Endothelial cell of umbilical vein (primary cell): ENCODE measurements at regions not wholly inside any gene's neighbourhood (a gene's known extent, or its start where the extent isn't known, plus 50 kb on each side); places are given as distances from the start of the nearest gene placed in this dataset.

Source experiments
- BruUV-seq: library from RNA; stranded (reverse); fragments of 400-500 nt; replicated peaks from 2 replicates; lab custom pipeline; 2021; lab: Mats Ljungman, UMichigan
- CTCF ChIA-PET: fragments of 300-600, 350-600 bp; sonication (Branson Sonifier 250); formaldehyde crosslinking; loops from one replicate; lab custom pipeline; 2021; ENCODE audit warnings: antibody characterized with exemption, inconsistent platforms; lab: Charles Lee
- POLR2A ChIA-PET: fragments of 300-600, 350-600 bp; sonication (Branson Sonifier 250); formaldehyde crosslinking; loops from one replicate; lab custom pipeline; 2021; ENCODE audit warnings: antibody characterized with exemption, inconsistent platforms; lab: Charles Lee
- DNase-seq: peaks from one replicate; pipeline ENCODE4 v3.0.0-alpha.2; 2011; ENCODE audit warnings: low read depth, low spot score
- FAIRE-seq: peaks from 2 replicates; lab custom pipeline; 2011; peaks lifted over from hg19 to GRCh38; lab: Jason Lieb, UNC
- H2AFZ ChIP-seq: 2 replicates; pipeline ENCODE4 v1.6.0; 2012; ENCODE audit warnings: low read depth, low read length, control low read depth, inconsistent platforms
- H3K27ac ChIP-seq: 2 replicates; pipeline ENCODE4 v1.5.1; 2011; ENCODE audit warnings: low read depth, mild to moderate bottlenecking, control low read depth, low read length, moderate library complexity; ENCODE audit not compliant: insufficient read depth
- H3K27me3 ChIP-seq, 2 experiments: 2 replicates each; pipeline versions ENCODE4 v1.6.0 to v1.6.1; 2011; ENCODE audit warnings: low read length in 2 of 2, mixed read lengths in 1 of 2; ENCODE audit not compliant: control insufficient read depth in 2 of 2, insufficient read depth in 2 of 2
- H3K36me3 ChIP-seq, 2 experiments: 2 replicates in 1 of 2; 3 replicates in 1 of 2; pipeline ENCODE4 v1.5.1; 2011; ENCODE audit warnings: low read length in 2 of 2, mild to moderate bottlenecking in 1 of 2, moderate library complexity in 1 of 2; ENCODE audit not compliant: control insufficient read depth in 2 of 2, insufficient read depth in 2 of 2; ENCODE audit errors: extremely low read depth in 1 of 2
- H3K4me1 ChIP-seq: 3 replicates; pipeline ENCODE4 v1.5.1; 2011; ENCODE audit warnings: mild to moderate bottlenecking, low read length; ENCODE audit not compliant: control insufficient read depth, insufficient read depth; ENCODE audit errors: extremely low read depth
- H3K4me2 ChIP-seq: 2 replicates; pipeline ENCODE4 v1.6.1; 2011; ENCODE audit warnings: low read length, control low read depth, mixed read lengths; ENCODE audit not compliant: insufficient read depth
- H3K4me3 ChIP-seq, 3 experiments: fragments of 200-600 bp in 1 of 3; sonication (generic), shearing (Covaris generic) in 1 of 3; replicated peaks in 1 of 3; 2 replicates each; pipeline ENCODE4 v1.5.1; 2011 to 2016; ENCODE audit warnings: control low read depth in 3 of 3, low read length in 3 of 3, mild to moderate bottlenecking in 2 of 3, inconsistent platforms in 1 of 3, low read depth in 1 of 3, moderate library complexity in 1 of 3; ENCODE audit not compliant: insufficient read depth in 1 of 3
- H3K79me2 ChIP-seq: 2 replicates; pipeline ENCODE4 v1.6.0; 2012; ENCODE audit warnings: low read length, inconsistent platforms; ENCODE audit not compliant: control insufficient read depth, insufficient read depth
- H3K9ac ChIP-seq: replicated peaks from 2 replicates; pipeline ENCODE3; 2011; ENCODE audit warnings: low read length, control low read depth; ENCODE audit not compliant: insufficient read depth; ENCODE audit errors: extremely low read depth
- H3K9me1 ChIP-seq: replicated peaks from 3 replicates; pipeline ENCODE4 v1.6.0; 2011; ENCODE audit warnings: mild to moderate bottlenecking, low read length; ENCODE audit not compliant: control insufficient read depth, insufficient read depth; ENCODE audit errors: extremely low read depth
- H3K9me3 ChIP-seq: replicated peaks from 2 replicates; pipeline ENCODE4 v1.5.1; 2012; ENCODE audit warnings: low read length, inconsistent platforms; ENCODE audit not compliant: control insufficient read depth, insufficient read depth
- H4K20me1 ChIP-seq: replicated peaks from 2 replicates; pipeline ENCODE3; 2011; ENCODE audit warnings: mild to moderate bottlenecking, low read length; ENCODE audit not compliant: control insufficient read depth, insufficient read depth; ENCODE audit errors: extremely low read depth
- CTCF ChIP-seq, 2 donors: IDR thresholded peaks; 1 replicate in 1 of 2; 2 replicates in 1 of 2; pipeline ENCODE4 v1.5.1; 2011; ENCODE audit warnings: low read length in 2 of 2, mild to moderate bottlenecking in 2 of 2, moderate library complexity in 2 of 2, control low read depth in 1 of 2, inconsistent platforms in 1 of 2, low read depth in 1 of 2; ENCODE audit not compliant: insufficient read depth in 1 of 2; ENCODE audit errors: extremely low read depth in 1 of 2
- EZH2 ChIP-seq: IDR thresholded peaks from 2 replicates; pipeline ENCODE4 v1.6.1; 2012; ENCODE audit warnings: borderline replicate concordance, low read depth, mild to moderate bottlenecking, moderate library complexity, low read length, inconsistent platforms; ENCODE audit not compliant: severe bottlenecking
- FOS ChIP-seq: IDR thresholded peaks from 2 replicates; pipeline ENCODE4 v1.6.1; 2011; ENCODE audit warnings: mild to moderate bottlenecking, low read length, moderate library complexity, borderline replicate concordance; ENCODE audit not compliant: insufficient read depth
- GATA2 ChIP-seq: IDR thresholded peaks from 2 replicates; pipeline ENCODE4 v1.7.0; 2011; ENCODE audit warnings: low read depth, mild to moderate bottlenecking, moderate library complexity, mixed read lengths, low read length; ENCODE audit not compliant: insufficient read length, insufficient read depth
- JUN ChIP-seq: IDR thresholded peaks from 2 replicates; pipeline ENCODE4 v1.6.1; 2011; ENCODE audit warnings: borderline replicate concordance, low read depth; ENCODE audit not compliant: insufficient read length, insufficient read depth
- MAX ChIP-seq: IDR thresholded peaks from 2 replicates; pipeline ENCODE4 v1.6.1; 2011; ENCODE audit not compliant: insufficient read depth, insufficient read length
- MYC ChIP-seq: IDR thresholded peaks from one replicate; pipeline ENCODE4 v1.6.1; 2011; ENCODE audit warnings: mild to moderate bottlenecking, low read depth, low read length
- POLR2A ChIP-seq: IDR thresholded peaks from 2 replicates; pipeline ENCODE4 v1.6.1; 2012; ENCODE audit warnings: low read depth, mild to moderate bottlenecking, control low read depth, low read length
- POLR2AphosphoS5 ChIP-seq: IDR thresholded peaks from 2 replicates; pipeline ENCODE4 v1.6.1; 2012; ENCODE audit warnings: low read depth, mild to moderate bottlenecking, control low read depth, low read length, moderate library complexity; ENCODE audit not compliant: insufficient read depth
- dilution Hi-C: fragments of 300-500 bp; cut with MboI; formaldehyde crosslinking; loops from one replicate; pipeline ENCODE4 v1.15.0; 2019; ENCODE audit warnings: low sequenced_read_pairs; ENCODE audit not compliant: extremely low pct_ligation_motif_present
- intact Hi-C: fragments of 100-400 bp; cut with micrococcal nuclease; formaldehyde crosslinking; loops from one replicate; pipeline ENCODE4 v1.10.0; 2022

- Histone ChIP-seq H3K4me2 (no peak overlapping the region), H3K9ac (no peak overlapping the region), H3K4me3 (no peak overlapping the region), H3K27me3 (no peaks in the 10 kb centered on the region), H3K79me2 (no peaks in the 10 kb centered on the region), H2AFZ (no peak overlapping the region), H3K36me3 (no peaks in the 10 kb centered on the region), H3K4me1 (no peaks in the 10 kb centered on the region), H4K20me1 (no peaks in the 10 kb centered on the region), H3K9me3 (no peaks in the 10 kb centered on the region), H3K9me1 (no peaks in the 10 kb centered on the region), H3K27ac (no peak overlapping the region)
- POLR2A ChIA-PET = no interaction called here
- CTCF ChIA-PET = no interaction called here
- BruUV-seq = no TSS peak
- intact Hi-C loops = no loop called here
- no peak for FAIRE-seq
- DNase-seq = no peak
- dilution Hi-C loops = no loop called here
- no peak for TF ChIP-seq CTCF (IDR thresholded peaks at IDR 0.05; ENCODE audit: extremely low read depth in 1 of 2, insufficient read depth in 1 of 2, low read depth in 1 of 2, low read length in 2 of 2)
- no peak for TF ChIP-seq MAX
- no peak for TF ChIP-seq POLR2AphosphoS5
- no peak for TF ChIP-seq FOS
- no peak for TF ChIP-seq GATA2
- no peak for TF ChIP-seq JUN
- no peak for TF ChIP-seq MYC
- no peak for TF ChIP-seq POLR2A
- no peak for TF ChIP-seq EZH2
Observed at GRCh38 chr2:220904015-220904414, 668.1 kb downstream of the EPHA4 start.
